Neural progenitor cell (in vitro differentiated cells): ENCODE measurements at regions not wholly inside any gene's neighbourhood (a gene's known extent, or its start where the extent isn't known, plus 50 kb on each side); places are given as distances from the start of the nearest gene placed in this dataset.
A peak's percentile ranks its signal among the peaks of the same experiment; 100 is the strongest.

Source experiments
- CTCF ChIP-seq: fragments of 200-600 bp; sonication (generic); IDR thresholded peaks from 2 replicates; pipeline ENCODE4 v1.5.1; 2017; ENCODE audit warnings: antibody characterized with exemption, mild to moderate bottlenecking
- EZH2 ChIP-seq: fragments of 200-600 bp; sonication (generic); IDR thresholded peaks from 2 replicates; pipeline ENCODE4 v1.6.1; 2017; ENCODE audit warnings: antibody characterized with exemption, mild to moderate bottlenecking, moderate library complexity

GRCh38 chr12:108425238-108425795, 86.2 kb upstream of the CMKLR1 start:
- no peak for TF ChIP-seq EZH2
- peak; percentile 20 for TF ChIP-seq CTCF
